HG03025 (cell line): ENCODE measurements at regions not wholly inside any gene's neighbourhood (a gene's known extent, or its start where the extent isn't known, plus 50 kb on each side); places are given as distances from the start of the nearest gene placed in this dataset.
A peak's percentile ranks its signal among the peaks of the same experiment; 100 is the strongest.

Experiments used
- ATAC-seq: cut with Tn5 transposase; IDR thresholded peaks from one replicate; pipeline ENCODE4 v1.9.1; 2021; ENCODE audit warnings: mild to moderate bottlenecking, moderate library complexity; ENCODE audit not compliant: unreplicated experiment, low FRiP score

- no peak for ATAC-seq
Measured at GRCh38 chr4:129345609-129346008, 249.7 kb downstream of the C4orf33 start.

- ATAC-seq, result no peak
Measured at GRCh38 chr4:129346036-129346435, 250.1 kb downstream of the C4orf33 start.

- ATAC-seq, result no peak
Measured at GRCh38 chr4:129346734-129347133, 250.8 kb downstream of the C4orf33 start.

GRCh38 chr4:129350834-129351721 is 255.1 kb downstream of the C4orf33 start:
- ATAC-seq, result no peak

GRCh38 chr4:129352480-129352879 is 256.5 kb downstream of the C4orf33 start:
- no peak for ATAC-seq

- ATAC-seq, result no peak
Measured at GRCh38 chr4:129353490-129353889, 257.5 kb downstream of the C4orf33 start.

GRCh38 chr4:129355031-129355430 is 259.1 kb downstream of the C4orf33 start:
- ATAC-seq, result no peak

GRCh38 chr4:129355516-129355915 is 259.6 kb downstream of the C4orf33 start:
- ATAC-seq, result no peak

- no peak for ATAC-seq
Measured at GRCh38 chr4:129358571-129358970, 262.6 kb downstream of the C4orf33 start.

GRCh38 chr4:129359461-129359860 is 263.5 kb downstream of the C4orf33 start:
- no peak for ATAC-seq

GRCh38 chr4:129362691-129363274 is 266.8 kb downstream of the C4orf33 start:
- ATAC-seq, result peak; percentile 78

- ATAC-seq, result no peak
Measured at GRCh38 chr4:129364747-129365452, 268.9 kb downstream of the C4orf33 start.

GRCh38 chr4:129369361-129370010 is 273.5 kb downstream of the C4orf33 start:
- ATAC-seq, result no peak

- ATAC-seq, result no peak
Measured at GRCh38 chr4:129371065-129371464, 275.1 kb downstream of the C4orf33 start.

- no peak for ATAC-seq
Measured at GRCh38 chr4:129371926-129372325, 276.0 kb downstream of the C4orf33 start.

GRCh38 chr4:129377131-129377845 is 281.3 kb downstream of the C4orf33 start:
- no peak for ATAC-seq

- no peak for ATAC-seq
Measured at GRCh38 chr4:129378364-129378763, 282.4 kb downstream of the C4orf33 start.

GRCh38 chr4:129379429-129379828 is 283.5 kb downstream of the C4orf33 start:
- ATAC-seq, result no peak

GRCh38 chr4:129384974-129385373 is 289.0 kb downstream of the C4orf33 start:
- ATAC-seq, result no peak

GRCh38 chr4:129387666-129388065 is 291.7 kb downstream of the C4orf33 start:
- ATAC-seq, result no peak
